ENCODE measurements at regions not wholly inside any gene's neighbourhood (a gene's known extent, or its start where the extent isn't known, plus 50 kb on each side); places are given as distances from the start of the nearest gene placed in this dataset.
"Not testable (repeated sequence)": the region's sequence is repeated elsewhere in the genome, so short reads cannot be mapped to it uniquely, and the experiment has no call there.

GRCh38 chr2:220753486-220753885, 818.6 kb downstream of the EPHA4 start:
- DNase-seq, result no peak

GRCh38 chr2:220756653-220757052, 815.5 kb downstream of the EPHA4 start:
- DNase-seq, result no peak

GRCh38 chr2:220758376-220758775, 813.7 kb downstream of the EPHA4 start:
- not testable (repeated sequence) for DNase-seq

GRCh38 chr2:220764171-220764570, 807.9 kb downstream of the EPHA4 start:
- DNase-seq, result no peak

GRCh38 chr2:220767591-220768255, 804.4 kb downstream of the EPHA4 start:
- no peak for DNase-seq

GRCh38 chr2:220775856-220776488, 796.1 kb downstream of the EPHA4 start:
- DNase-seq, result no peak

- DNase-seq, result not testable (repeated sequence)
Measured at GRCh38 chr2:220779076-220779475, 793.0 kb downstream of the EPHA4 start.

GRCh38 chr2:220779511-220779910, 792.6 kb downstream of the EPHA4 start:
- no peak for DNase-seq

- no peak for DNase-seq
Measured at GRCh38 chr2:220779931-220780330, 792.2 kb downstream of the EPHA4 start.

GRCh38 chr2:220781622-220782241, 790.4 kb downstream of the EPHA4 start:
- no peak for DNase-seq

- DNase-seq, result no peak
Measured at GRCh38 chr2:220782609-220783113, 789.4 kb downstream of the EPHA4 start.

- DNase-seq, result no peak
Measured at GRCh38 chr2:220783671-220784070, 788.4 kb downstream of the EPHA4 start.

GRCh38 chr2:220785178-220785577, 786.9 kb downstream of the EPHA4 start:
- no peak for DNase-seq

GRCh38 chr2:220786216-220786615, 785.9 kb downstream of the EPHA4 start:
- no peak for DNase-seq

GRCh38 chr2:220787251-220787650, 784.9 kb downstream of the EPHA4 start:
- no peak for DNase-seq

GRCh38 chr2:220789961-220790360, 782.1 kb downstream of the EPHA4 start:
- no peak for DNase-seq

GRCh38 chr2:220795705-220796104, 776.4 kb downstream of the EPHA4 start:
- DNase-seq, result no peak

GRCh38 chr2:220811115-220811514, 761.0 kb downstream of the EPHA4 start:
- DNase-seq, result no peak

GRCh38 chr2:220811952-220812570, 760.0 kb downstream of the EPHA4 start:
- no peak for DNase-seq

GRCh38 chr2:220814441-220814840, 757.7 kb downstream of the EPHA4 start:
- no peak for DNase-seq

GRCh38 chr2:220815698-220816097, 756.4 kb downstream of the EPHA4 start:
- no peak for DNase-seq

GRCh38 chr2:220821683-220822082, 750.4 kb downstream of the EPHA4 start:
- no peak for DNase-seq

GRCh38 chr2:220823590-220823989, 748.5 kb downstream of the EPHA4 start:
- DNase-seq, result not testable (repeated sequence)

GRCh38 chr2:220833446-220833845, 738.7 kb downstream of the EPHA4 start:
- DNase-seq, result no peak

Data from CD4-positive, alpha-beta T cell treated with Interleukin-4 for 4 hours (primary cell).